GM12878 (cell line): ENCODE measurements at regions not wholly inside any gene's neighbourhood (a gene's known extent, or its start where the extent isn't known, plus 50 kb on each side); places are given as distances from the start of the nearest gene placed in this dataset.

Experiments
- ATAC-seq: fragments of 200-7000 bp; cut with Tn5 transposase; 3 replicates; pipeline ENCODE4 v1.9.1; 2020; ENCODE audit warnings: mild to moderate bottlenecking, moderate library complexity
- BruUV-seq: library from RNA; stranded (reverse); fragments of 400-500 nt; replicated peaks from 2 replicates; lab custom pipeline; 2021; lab: Mats Ljungman, UMichigan
- CTCF ChIA-PET: fragments of 300-600 bp; sonication (Branson Sonifier 250); formaldehyde crosslinking; extraction: SDS; loops from one replicate; lab custom pipeline; 2021; ENCODE audit warnings: inconsistent platforms; lab: Yijun Ruan, JAX
- POLR2A ChIA-PET: fragments of 350-600 bp; formaldehyde crosslinking; extraction: SDS; loops from one replicate; lab custom pipeline; 2021; ENCODE audit warnings: inconsistent platforms; lab: Charles Lee
- RAD21 ChIA-PET: fragments of 300-600 bp; sonication (Branson Sonifier 250); formaldehyde crosslinking; loops from one replicate; lab custom pipeline; 2023; ENCODE audit warnings: antibody characterized with exemption; ENCODE audit not compliant: unreplicated experiment; lab: Charles Lee
- SMC1A ChIA-PET: fragments of 300-600 bp; sonication (Branson Sonifier 250); formaldehyde crosslinking; loops from one replicate; lab custom pipeline; 2023; ENCODE audit not compliant: unreplicated experiment, uncharacterized antibody; lab: Charles Lee
- DNase-seq: peaks from one replicate; pipeline ENCODE4 v3.0.0-alpha.2; 2011; ENCODE audit warnings: low read depth, low spot score
- FAIRE-seq: peaks from 3 replicates; lab custom pipeline; 2011; peaks lifted over from hg19 to GRCh38; lab: Jason Lieb, UNC
- H2AFZ ChIP-seq: 2 replicates; pipeline ENCODE4 v1.6.0; 2011; ENCODE audit warnings: low read depth, low read length, control low read depth; ENCODE audit not compliant: control insufficient read depth
- H3K27ac ChIP-seq: 2 replicates; pipeline ENCODE4 v1.5.1; 2011; ENCODE audit warnings: control low read depth; ENCODE audit not compliant: control insufficient read depth, insufficient read depth
- H3K27me3 ChIP-seq, 2 experiments: replicated peaks in 1 of 2; 2 replicates each; pipeline versions ENCODE4 v1.6.0 to v1.6.1; 2011; ENCODE audit warnings: low read length in 1 of 2; ENCODE audit not compliant: control insufficient read depth in 2 of 2, insufficient read depth in 2 of 2
- H3K36me3 ChIP-seq, 2 experiments: 2 replicates each; pipeline ENCODE4 v1.5.1; 2011; ENCODE audit warnings: low read length in 1 of 2; ENCODE audit not compliant: control insufficient read depth in 2 of 2, insufficient read depth in 2 of 2
- H3K4me1 ChIP-seq: 2 replicates; pipeline ENCODE4 v1.6.1; 2011; ENCODE audit warnings: mild to moderate bottlenecking, low read length, moderate library complexity, mixed read lengths; ENCODE audit not compliant: control insufficient read depth, insufficient read depth
- H3K4me2 ChIP-seq: 2 replicates; pipeline ENCODE4 v1.6.0; 2011; ENCODE audit warnings: control low read depth; ENCODE audit not compliant: control insufficient read depth, insufficient read depth
- H3K4me3 ChIP-seq: fragments of 200-600 bp; sonication (generic); 2 replicates; pipeline ENCODE4 v1.5.1; 2016
- H3K79me2 ChIP-seq: 2 replicates; pipeline ENCODE4 v1.6.0; 2011; ENCODE audit warnings: low read length; ENCODE audit not compliant: control insufficient read depth, insufficient read depth
- H3K9ac ChIP-seq: 2 replicates; pipeline ENCODE4 v1.8.0; 2011; ENCODE audit warnings: low read length, control low read depth, mixed read lengths; ENCODE audit not compliant: control insufficient read depth, insufficient read depth
- H3K9me3 ChIP-seq: replicated peaks from 3 replicates; pipeline ENCODE4 v1.5.1; 2011; ENCODE audit warnings: mild to moderate bottlenecking, low read length; ENCODE audit not compliant: control insufficient read depth, insufficient read depth
- H4K20me1 ChIP-seq: 2 replicates; pipeline ENCODE4 v1.6.0; 2011; ENCODE audit not compliant: control insufficient read depth, insufficient read depth
- ASH2L ChIP-seq: fragments of 300-600, 200-600 bp; sonication (generic); IDR thresholded peaks from 2 replicates; pipeline ENCODE4 v1.6.1; 2017; ENCODE audit warnings: low read depth, mild to moderate bottlenecking, borderline replicate concordance
- BCL3 ChIP-seq: IDR thresholded peaks from 2 replicates; pipeline ENCODE4 v1.6.1; 2011; ENCODE audit warnings: borderline replicate concordance, low read depth, mild to moderate bottlenecking, moderate library complexity, low read length; ENCODE audit not compliant: insufficient read depth, poor library complexity, severe bottlenecking
- CBX3 ChIP-seq: fragments of 200-600 bp; sonication (generic); IDR thresholded peaks from 2 replicates; pipeline ENCODE4 v1.6.1; 2016; ENCODE audit warnings: low read depth, borderline replicate concordance
- CHD4 ChIP-seq: fragments of 200-600 bp; sonication (generic); IDR thresholded peaks from 2 replicates; pipeline ENCODE4 v1.6.1; 2016; ENCODE audit warnings: mild to moderate bottlenecking
- GABPA ChIP-seq: IDR thresholded peaks from 2 replicates; pipeline ENCODE4 v1.6.1; 2014; ENCODE audit warnings: antibody characterized with exemption, low read depth, mild to moderate bottlenecking, inconsistent platforms
- GATAD2B ChIP-seq: fragments of 450-650 bp; conservative IDR thresholded peaks from 2 replicates; pipeline ENCODE4 v1.6.1; 2017; ENCODE audit warnings: low read depth, mild to moderate bottlenecking, moderate library complexity
- HCFC1 ChIP-seq: fragments of 150-350 bp; IDR thresholded peaks from 2 replicates; pipeline ENCODE4 v1.6.1; 2014; ENCODE audit warnings: low read length
- HDAC2 ChIP-seq: fragments of 200-600 bp; sonication (generic); IDR thresholded peaks from 2 replicates; pipeline ENCODE4 v1.6.1; 2017
- IRF4 ChIP-seq: IDR thresholded peaks from 2 replicates; pipeline ENCODE4 v1.6.1; 2011; ENCODE audit warnings: low read depth, low read length
- JUNB ChIP-seq: IDR thresholded peaks from 2 replicates; pipeline ENCODE4 v1.6.1; 2016; ENCODE audit warnings: antibody characterized with exemption, mild to moderate bottlenecking
- KAT2A ChIP-seq: conservative IDR thresholded peaks from 2 replicates; pipeline ENCODE4 v1.6.1; 2011; ENCODE audit warnings: low read depth, low read length; ENCODE audit not compliant: control insufficient read depth
- MTA3 ChIP-seq: IDR thresholded peaks from 2 replicates; pipeline ENCODE4 v1.6.1; 2012; ENCODE audit warnings: low read length, inconsistent platforms, borderline replicate concordance
- MYC ChIP-seq: IDR thresholded peaks from 2 replicates; pipeline ENCODE4 v1.6.1; 2011; ENCODE audit warnings: mild to moderate bottlenecking, low read length, moderate library complexity, inconsistent platforms; ENCODE audit not compliant: insufficient read depth, insufficient replicate concordance, insufficient read length, severe bottlenecking
- NFIC ChIP-seq: IDR thresholded peaks from 2 replicates; pipeline ENCODE4 v1.6.1; 2012; ENCODE audit warnings: low read depth, mild to moderate bottlenecking, inconsistent platforms, low read length, moderate library complexity
- NR2F1 ChIP-seq: fragments of 450-650 bp; conservative IDR thresholded peaks from 2 replicates; pipeline ENCODE4 v1.6.1; 2017; ENCODE audit warnings: mild to moderate bottlenecking
- POLR2AphosphoS5 ChIP-seq: IDR thresholded peaks from 2 replicates; pipeline ENCODE4 v1.6.1; 2011; ENCODE audit warnings: mild to moderate bottlenecking, low read length, inconsistent platforms
- RAD51 ChIP-seq: fragments of 450-650 bp; IDR thresholded peaks from 2 replicates; pipeline ENCODE4 v1.6.1; 2016; ENCODE audit warnings: moderate library complexity, mild to moderate bottlenecking, inconsistent platforms
- SMAD1 ChIP-seq: fragments of 450-650 bp; IDR thresholded peaks from 2 replicates; pipeline ENCODE4 v1.6.1; 2018; ENCODE audit warnings: mild to moderate bottlenecking, low read depth; ENCODE audit not compliant: partially characterized antibody
- SUPT20H ChIP-seq: IDR thresholded peaks from 2 replicates; pipeline ENCODE4 v1.6.1; 2011; ENCODE audit warnings: low read depth, mild to moderate bottlenecking, low read length, moderate library complexity, borderline replicate concordance; ENCODE audit not compliant: control insufficient read depth
- USF1 ChIP-seq: IDR thresholded peaks from 2 replicates; pipeline ENCODE4 v1.6.1; 2011; ENCODE audit warnings: borderline replicate concordance, low read depth, mild to moderate bottlenecking, moderate library complexity, mixed read lengths, low read length; ENCODE audit not compliant: insufficient read depth; ENCODE audit errors: extremely low read length
- ZNF384 ChIP-seq: IDR thresholded peaks from 2 replicates; pipeline ENCODE4 v1.6.1; 2012; ENCODE audit warnings: low read depth, mild to moderate bottlenecking, low read length, improper control_type of control experiment, borderline replicate concordance
- WGBS: methylation state at CpG from one replicate; pipeline ENCODE4 v1.1.6; 2016; ENCODE audit warnings: low lambda C conversion rate; ENCODE audit not compliant: insufficient replicate concordance, insufficient coverage; ENCODE audit errors: missing lambda C conversion rate; 5-methylcytosine and 5-hydroxymethylcytosine counted together
- in situ Hi-C: fragments of 300-500 bp; cut with MboI; formaldehyde crosslinking; loops from 9 replicates; pipeline ENCODE4 v1.14.3; 2018; ENCODE audit warnings: mixed read lengths
- intact Hi-C: fragments of 100-400 bp; cut with micrococcal nuclease; formaldehyde crosslinking; loops from one replicate; pipeline ENCODE4 v1.14.2; 2022; ENCODE audit not compliant: unreplicated experiment
- TF ChIP-seq, protein P1 (sequence below): IDR thresholded peaks from 2 replicates; pipeline ENCODE4 v1.6.1; 2011; ENCODE audit warnings: low read depth, low read length, improper control_type of control experiment, borderline replicate concordance

DNA sequence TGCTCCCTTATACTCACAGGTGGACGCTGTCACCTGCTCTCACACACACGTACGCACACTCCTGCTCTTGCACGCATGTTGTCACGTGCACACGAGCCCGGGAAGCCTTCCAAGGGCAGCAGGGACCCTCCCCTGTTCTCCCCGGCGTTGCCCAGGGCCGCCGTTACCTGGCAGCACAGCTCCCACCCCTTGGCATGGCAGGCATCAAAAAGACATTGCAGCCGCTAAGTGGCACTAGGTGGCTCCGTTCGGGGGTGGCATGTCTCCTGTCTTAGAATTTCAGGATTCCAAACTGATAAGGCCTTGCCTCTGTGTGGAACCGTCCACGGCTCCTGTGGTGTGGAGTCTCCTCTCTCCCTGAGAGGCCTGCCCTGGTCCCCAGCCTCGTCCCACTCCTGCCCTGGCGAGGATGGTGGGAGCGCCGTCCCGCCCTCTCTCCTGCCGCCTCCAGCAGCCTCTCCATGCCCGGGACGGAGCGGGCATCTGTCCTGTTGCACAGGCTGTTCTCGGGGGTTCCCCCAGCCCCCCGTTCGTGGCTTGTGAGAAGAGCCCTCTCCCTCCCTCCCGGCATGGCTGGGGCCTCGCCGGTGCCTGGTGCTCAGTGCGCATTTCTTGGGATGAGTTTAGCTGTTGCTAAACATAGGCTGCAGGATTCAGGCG lies 126.7 kb upstream of the GSE1 start (continued):
- TF ChIP-seq GATAD2B (no peak), HCFC1 (no peak), KAT2A (no peak), IRF4 (no peak), CHD4 (no peak), USF1 (no peak), HDAC2 (no peak)
- TF ChIP-seq, protein P1, sequence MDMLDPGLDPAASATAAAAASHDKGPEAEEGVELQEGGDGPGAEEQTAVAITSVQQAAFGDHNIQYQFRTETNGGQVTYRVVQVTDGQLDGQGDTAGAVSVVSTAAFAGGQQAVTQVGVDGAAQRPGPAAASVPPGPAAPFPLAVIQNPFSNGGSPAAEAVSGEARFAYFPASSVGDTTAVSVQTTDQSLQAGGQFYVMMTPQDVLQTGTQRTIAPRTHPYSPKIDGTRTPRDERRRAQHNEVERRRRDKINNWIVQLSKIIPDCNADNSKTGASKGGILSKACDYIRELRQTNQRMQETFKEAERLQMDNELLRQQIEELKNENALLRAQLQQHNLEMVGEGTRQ, result no peak

DNA sequence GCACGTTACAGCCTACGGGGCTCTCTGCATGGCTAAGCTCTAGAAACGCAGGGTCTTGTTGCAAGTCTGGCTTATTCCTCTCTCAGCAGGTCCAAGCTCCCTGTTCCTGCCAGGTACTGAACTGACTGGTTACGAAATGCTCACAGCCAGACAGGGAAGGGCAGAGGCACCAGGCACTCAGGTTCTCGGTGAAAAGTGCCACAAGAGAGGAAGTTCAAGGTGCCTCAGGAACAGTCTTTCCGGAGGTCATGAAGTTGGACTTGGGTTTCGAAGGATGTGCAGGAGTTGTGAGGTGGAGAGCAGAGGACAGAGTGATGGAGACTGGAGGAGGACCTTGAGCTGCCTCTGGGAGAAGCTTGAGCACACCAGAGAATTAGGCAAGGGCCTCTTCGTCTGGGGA lies 124.7 kb upstream of the GSE1 start:
- Histone ChIP-seq H3K4me2 (no peak overlapping the region), H3K4me1 (peaks cover 3% of the 10 kb centered on the region; the same call in 1 of the 2 replicates), H3K9ac (no peak overlapping the region), H3K36me3 (no peaks in the 10 kb centered on the region), H3K9me3 (no peaks in the 10 kb centered on the region), H3K27ac (no peak overlapping the region), H3K4me3 (no peak overlapping the region), H2AFZ (no peak overlapping the region), H3K79me2 (no peaks in the 10 kb centered on the region), H3K27me3 (peaks cover 0 to 2% of the 10 kb centered on the region in 2 experiments; a peak in 1 of 4 replicates), H4K20me1 (no peaks in the 10 kb centered on the region)
- intact Hi-C loops, result no loop called here
- DNase-seq, result no peak
- no peak for ATAC-seq
- ChIA-PET POLR2A (no interaction called here), SMC1A (no interaction called here), CTCF (interaction anchor here (0.9 to 1.4 kb wide), 4 partner anchors 69 to 124 kb away, joined by 3 to 5 read pairs (median 4); no protein-coding TSS in a partner anchor), RAD21 (interaction anchor here (1.4 to 1.6 kb wide), 2 partner anchors 121 to 122 kb away, joined by 3 to 4 read pairs; no protein-coding TSS in a partner anchor)
- WGBS, result 24% methylated on average over 8 of the region's 8 CpGs
- BruUV-seq, result no TSS peak
- in situ Hi-C loops, result no loop called here
- no peak for FAIRE-seq
- TF ChIP-seq GABPA (no peak), ZNF384 (no peak), BCL3 (no peak), POLR2AphosphoS5 (no peak), SMAD1 (no peak), JUNB (no peak), RAD51 (no peak), MYC (no peak), ASH2L (no peak), MTA3 (no peak), CHD4 (no peak), NFIC (no peak), CBX3 (no peak), SUPT20H (no peak), NR2F1 (no peak)
